Fibroblast of skin of back (primary cell): ENCODE measurements at regions not wholly inside any gene's neighbourhood (a gene's known extent, or its start where the extent isn't known, plus 50 kb on each side); places are given as distances from the start of the nearest gene placed in this dataset.

Experiments
- DNase-seq: peaks from one replicate; pipeline ENCODE4 v3.0.0-alpha.2; 2013

DNA sequence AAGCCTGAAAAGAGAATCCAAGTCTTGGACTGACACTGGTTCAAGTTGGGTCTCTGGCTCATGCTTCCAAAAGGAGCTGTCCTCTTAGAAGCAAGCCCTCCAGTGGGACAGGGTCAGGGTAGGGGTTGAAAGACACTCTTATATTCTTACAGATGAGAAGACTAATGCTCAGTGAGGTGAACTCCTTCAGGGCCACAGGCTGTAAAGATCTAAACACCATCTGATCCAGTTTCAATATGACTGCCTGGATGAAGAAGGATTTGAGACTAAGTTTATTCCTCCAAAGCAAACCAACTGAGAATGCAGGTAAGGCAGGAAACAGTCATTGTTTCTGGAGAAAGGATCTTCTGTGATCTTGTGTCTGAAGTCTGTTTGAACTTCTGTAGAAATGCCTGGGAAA is 99.0 kb upstream of the TAB2 start:
- no peak for DNase-seq

DNA sequence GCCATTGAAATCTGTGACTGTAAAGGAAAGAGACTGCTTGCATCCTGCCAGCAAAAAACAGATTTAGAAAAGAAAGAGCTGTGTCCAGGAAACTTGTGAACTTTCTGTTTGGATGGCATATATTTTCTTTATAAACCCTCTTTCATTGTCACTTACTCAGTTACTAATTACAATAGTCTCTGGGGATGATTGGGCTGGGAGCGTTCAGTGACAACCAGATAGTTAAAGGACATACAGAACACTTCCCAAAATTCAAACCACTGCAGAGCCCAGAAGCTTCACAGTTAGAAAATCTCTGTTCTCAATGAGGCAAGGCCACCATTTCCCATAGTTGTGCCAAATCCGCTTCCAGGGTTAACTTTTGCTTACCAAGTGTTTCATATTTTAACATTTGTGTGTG is 98.6 kb upstream of the TAB2 start:
- DNase-seq: no peak

DNA sequence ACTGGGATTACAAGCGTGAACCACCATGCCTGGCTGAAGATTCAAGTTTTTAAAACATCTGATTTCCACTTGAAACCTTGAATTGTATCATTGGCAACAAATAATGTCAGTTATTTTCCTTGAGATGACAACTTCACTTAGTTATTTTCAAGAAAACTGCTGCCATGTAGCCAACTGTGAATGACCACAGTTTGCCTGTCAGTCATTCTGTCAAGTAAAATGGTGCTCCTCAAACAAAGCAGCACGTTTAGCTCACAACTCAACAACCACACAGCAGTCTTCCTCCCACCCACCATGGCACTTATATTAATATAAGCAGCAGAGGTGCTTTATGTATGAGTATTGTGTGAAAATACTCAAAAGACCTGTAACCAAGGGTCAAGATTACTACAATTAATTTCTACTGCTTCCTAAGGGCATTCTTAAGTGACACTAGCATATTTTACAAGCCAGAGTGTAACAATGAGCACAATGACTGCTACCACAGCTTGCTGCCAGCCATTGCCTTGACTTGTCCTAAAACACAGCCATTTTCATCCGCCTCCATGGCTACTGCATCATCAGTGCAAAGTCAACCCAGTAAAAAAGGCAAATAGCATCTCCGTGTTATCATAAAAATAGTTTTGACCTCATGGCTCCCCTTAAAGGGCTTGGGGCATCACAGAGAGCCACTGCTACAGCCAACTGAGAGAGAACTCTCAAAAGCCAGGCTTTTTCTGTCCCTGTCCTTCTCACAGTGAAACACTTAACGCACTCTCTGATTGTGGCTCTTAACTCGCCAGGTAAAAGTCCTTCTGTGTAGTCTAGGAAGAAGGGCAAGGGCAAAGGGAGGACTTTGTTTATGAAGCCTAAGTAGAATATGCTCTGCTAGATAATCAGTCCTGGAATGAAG is 96.4 kb upstream of the TAB2 start:
- no peak for DNase-seq

DNA sequence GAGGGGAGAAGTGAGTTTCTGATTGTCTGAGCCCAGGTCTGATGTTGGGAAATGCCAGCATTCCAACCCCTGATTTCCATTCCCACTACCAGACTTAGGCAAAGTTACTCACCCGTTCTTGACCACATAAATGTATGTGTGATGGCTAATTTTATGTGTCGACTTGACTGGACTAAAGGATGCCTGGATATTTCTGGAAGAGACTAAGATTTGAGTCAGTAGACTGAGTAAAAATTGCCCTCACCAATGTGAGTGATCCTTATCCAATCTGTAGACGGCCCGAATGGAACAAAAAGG is 95.8 kb upstream of the TAB2 start:
- peak; percentile 22 for DNase-seq

DNA sequence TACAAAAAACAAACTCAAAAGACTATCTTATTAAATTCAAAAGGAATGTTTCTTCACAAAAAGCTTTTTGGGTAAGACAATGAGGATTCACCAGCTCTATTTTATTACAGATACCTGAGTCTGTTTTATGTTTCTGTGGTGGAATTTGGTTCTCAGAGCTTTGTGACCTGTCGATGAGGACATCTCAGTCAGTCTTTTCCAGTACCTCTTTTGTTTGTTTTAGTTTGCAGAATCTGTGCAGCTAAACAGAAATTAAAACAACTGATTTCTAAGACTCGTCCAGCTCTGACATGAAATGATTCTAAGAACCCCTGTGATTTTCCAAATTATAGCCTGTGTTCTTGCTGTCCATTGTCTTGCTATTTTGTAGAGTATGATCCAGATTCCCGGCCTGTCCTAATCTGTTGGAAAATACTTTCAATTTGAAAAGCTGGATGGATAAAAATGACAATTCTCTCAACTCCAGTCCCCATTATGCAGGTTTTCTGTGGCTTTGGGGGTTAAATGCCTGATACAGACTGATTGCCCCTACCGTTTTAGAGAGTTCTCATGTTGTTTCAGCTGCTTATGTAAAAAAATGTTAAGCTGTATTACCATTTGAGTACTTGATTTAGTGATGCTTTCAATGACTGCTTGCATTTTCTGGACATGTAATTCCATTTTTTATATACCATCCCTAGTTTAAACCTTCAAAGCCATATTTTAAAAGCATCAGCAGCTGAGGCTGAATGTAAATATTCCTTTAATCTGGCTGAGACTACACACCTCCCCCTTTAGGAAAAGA is 94.2 kb upstream of the TAB2 start:
- DNase-seq: no peak

DNA sequence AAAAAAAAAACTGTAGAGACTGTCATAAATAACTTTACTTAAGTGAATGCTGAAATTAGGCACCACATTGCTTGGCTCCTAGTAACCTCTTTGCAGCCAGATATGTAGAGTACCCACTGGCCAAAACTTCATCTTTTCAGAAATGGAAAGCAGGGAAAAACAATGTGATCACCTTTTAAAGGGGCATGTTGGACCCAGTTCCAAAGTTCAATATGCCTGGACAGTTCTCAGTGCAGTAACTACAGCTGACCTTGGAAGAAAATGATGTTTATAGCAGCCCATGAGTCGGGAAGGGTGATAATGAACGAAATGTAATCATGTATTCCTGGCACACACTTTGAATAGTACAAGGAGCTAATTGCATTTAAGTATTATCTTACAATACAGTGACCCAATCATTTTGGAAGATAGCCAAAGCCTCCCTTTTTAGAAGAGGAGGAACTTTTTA is 93.6 kb upstream of the TAB2 start:
- no peak for DNase-seq

DNA sequence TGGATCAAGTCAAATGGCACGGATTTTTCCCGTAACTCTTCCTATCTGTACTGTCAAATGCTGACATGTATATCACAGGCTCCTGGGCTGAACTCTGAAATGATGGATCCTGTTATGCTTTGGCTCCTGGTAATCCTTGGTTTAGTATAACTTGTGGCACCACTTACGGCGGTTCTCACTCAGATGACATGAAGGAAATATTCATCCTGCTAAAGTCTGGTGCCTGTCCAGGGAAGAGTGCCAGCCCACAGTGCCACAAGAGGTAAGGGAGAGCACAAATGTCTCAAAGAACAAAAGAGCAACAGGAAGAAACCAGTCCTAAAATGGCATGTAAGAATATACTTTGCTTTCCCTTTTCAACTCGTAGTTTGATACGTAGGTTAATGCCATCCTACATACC is 93.1 kb upstream of the TAB2 start:
- DNase-seq: no peak

GRCh38 chr6:149225370-149225769 is 92.1 kb upstream of the TAB2 start:
- no peak for DNase-seq

GRCh38 chr6:149225946-149226345 is 91.6 kb upstream of the TAB2 start:
- DNase-seq: no peak

DNA sequence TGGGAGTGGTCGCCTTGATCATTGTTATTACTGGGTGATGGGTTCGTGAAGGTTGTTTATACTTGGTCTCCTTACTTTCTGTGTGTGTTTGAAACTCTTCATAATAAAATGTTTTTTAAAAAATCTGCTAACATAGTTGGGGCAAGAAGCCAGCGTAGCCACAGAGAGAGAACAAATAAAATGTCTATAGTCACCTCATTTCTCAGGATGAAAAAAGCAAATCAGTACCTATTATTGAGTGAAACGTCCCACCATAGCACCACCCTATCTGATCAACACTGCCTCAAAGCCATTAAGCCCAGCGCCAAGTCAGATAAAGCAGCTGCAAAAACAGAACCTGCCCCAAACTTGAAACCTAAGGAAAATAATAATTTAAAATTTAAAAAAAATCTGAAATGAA is 89.7 kb upstream of the TAB2 start:
- DNase-seq: no peak

GRCh38 chr6:149228311-149228955 is 89.1 kb upstream of the TAB2 start:
- no peak for DNase-seq

GRCh38 chr6:149229096-149229495 is 88.4 kb upstream of the TAB2 start:
- DNase-seq: no peak

DNA sequence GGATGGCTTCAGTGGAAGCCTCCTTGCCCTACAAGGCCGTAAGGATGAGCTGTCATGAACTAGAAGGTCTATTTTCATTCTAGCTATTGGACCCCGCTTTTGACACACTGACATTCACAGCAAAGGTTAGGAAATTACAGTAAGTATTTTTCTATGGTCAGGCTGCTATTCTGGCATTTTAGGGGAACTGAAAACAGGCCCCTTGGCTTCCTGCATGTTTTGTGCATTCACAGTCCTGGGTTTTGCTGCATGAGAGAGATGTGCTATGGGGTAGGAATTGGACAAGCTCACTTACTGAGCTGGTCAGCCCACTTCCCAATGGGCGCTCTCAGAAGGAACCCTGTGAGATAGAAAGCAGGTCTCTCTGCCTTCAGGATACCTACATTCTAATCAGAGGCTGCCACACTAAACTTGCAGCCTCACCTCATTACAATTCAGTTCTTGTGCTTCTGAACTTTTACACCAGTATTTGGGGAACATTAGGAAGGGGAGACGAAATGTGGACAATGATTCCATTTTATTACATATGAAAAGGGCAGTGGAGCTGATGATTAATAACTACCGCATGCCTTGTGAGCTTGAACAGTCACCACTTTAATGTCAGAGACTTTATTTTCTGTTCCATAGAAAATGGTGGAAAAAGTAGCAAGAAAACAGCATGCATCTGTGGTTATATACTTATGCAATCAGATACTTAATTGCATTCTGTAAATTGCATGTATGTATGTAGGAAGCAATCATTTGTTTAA is 86.6 kb upstream of the TAB2 start:
- DNase-seq: no peak

DNA sequence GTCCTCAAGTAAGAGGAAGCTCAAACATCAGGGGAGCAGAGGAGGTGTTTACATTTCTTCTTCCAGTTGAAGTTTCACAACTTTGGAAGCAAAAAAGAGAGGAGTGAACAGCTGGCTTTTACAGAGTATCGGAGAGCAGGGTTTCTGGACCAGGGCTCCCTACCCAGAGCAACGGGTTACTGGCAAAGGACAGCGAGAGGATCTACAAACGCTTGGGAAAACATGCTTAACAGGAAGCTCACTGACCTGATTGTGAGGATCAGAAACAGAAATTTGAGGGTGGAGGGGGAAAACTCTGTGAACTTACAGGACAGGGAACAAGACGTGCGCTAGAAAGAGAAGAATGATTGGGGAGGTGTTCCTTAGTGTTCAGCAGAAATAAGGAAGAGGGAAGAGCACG is 85.7 kb upstream of the TAB2 start:
- DNase-seq: no peak

- peak; percentile 97 for DNase-seq
Observed at GRCh38 chr6:149233056-149233715, 84.3 kb upstream of the TAB2 start.

- peak; percentile 48 for DNase-seq
Observed at GRCh38 chr6:149234051-149234962, 83.2 kb upstream of the TAB2 start.

DNA sequence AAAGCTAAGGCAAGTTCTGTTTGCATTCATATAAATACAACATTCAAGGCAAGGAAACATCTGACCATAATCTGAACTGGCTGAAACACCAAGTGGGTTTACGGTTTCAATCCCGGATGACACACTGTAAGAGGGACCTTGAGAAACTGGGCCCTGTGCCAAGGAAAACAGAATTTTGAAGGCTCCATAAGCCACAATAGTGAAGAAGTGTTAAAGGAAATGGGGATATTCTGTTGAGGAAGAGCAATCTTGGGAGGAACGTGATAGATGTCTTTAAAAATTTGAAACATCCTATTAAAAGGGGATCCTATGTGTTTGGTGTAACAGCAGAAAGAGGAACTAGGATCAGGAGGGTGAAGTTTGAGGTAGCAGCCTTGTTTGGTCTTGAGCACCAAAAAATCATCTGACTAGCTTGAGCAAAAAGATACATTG is 82.4 kb upstream of the TAB2 start:
- peak; percentile 95 for DNase-seq

DNA sequence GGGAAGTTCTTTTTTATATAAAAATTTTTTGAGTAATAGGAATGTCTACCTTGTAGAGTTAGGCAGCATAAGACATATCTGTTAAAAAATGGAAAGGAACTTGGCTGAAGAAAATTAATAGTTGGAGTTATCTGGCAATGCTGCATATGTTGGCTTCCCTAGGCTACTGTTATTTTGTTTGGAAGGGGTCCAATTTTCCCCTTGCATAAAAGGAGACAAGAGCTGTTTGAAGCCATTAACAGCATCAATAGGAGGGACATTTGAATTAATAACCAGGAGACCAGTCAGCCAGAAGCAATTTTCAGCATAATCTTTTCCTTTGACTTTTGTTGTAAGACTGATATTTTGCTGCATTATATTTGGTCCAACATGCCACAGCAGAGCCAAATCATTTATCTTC is 80.9 kb upstream of the TAB2 start:
- DNase-seq: peak; percentile 52

- no peak for DNase-seq
Observed at GRCh38 chr6:149237464-149237863, 80.0 kb upstream of the TAB2 start.

- no peak for DNase-seq
Observed at GRCh38 chr6:149239573-149240209, 77.8 kb upstream of the TAB2 start.

- peak; percentile 51 for DNase-seq
Observed at GRCh38 chr6:149242883-149243282, 74.6 kb upstream of the TAB2 start.
